ENCODE measurements at regions not wholly inside any gene's neighbourhood (a gene's known extent, or its start where the extent isn't known, plus 50 kb on each side); places are given as distances from the start of the nearest gene placed in this dataset.
"Not testable (repeated sequence)": the region's sequence is repeated elsewhere in the genome, so short reads cannot be mapped to it uniquely, and the experiment has no call there.

DNA sequence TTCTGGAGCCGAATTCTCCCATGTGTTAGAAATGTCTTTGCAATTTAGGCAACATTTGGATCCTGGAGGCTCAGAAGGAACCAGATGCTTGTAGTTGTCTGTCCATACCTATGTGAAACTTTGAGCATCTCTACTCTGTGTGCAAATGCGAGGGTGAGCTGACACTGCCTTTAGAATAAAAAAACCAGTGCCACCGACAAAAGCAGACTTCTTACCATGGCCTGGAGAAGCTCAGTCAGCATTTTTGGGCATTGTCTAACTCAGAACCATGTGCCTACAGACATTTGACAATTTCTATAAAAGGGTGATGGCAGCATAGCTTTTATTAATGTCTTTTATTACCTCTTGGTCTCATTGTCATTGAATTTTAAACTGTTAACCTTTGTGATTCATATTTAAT lies 78.4 kb upstream of the PPM1H start:
- no peaks in the 10 kb centered on the region for H3K27me3 ChIP-seq (ENCODE audit: insufficient read depth, low read length)
- H3K27ac ChIP-seq (ENCODE audit: low read length) = no peak overlapping the region
- H3K9ac ChIP-seq (ENCODE audit: low read depth, low read length) = no peak overlapping the region

DNA sequence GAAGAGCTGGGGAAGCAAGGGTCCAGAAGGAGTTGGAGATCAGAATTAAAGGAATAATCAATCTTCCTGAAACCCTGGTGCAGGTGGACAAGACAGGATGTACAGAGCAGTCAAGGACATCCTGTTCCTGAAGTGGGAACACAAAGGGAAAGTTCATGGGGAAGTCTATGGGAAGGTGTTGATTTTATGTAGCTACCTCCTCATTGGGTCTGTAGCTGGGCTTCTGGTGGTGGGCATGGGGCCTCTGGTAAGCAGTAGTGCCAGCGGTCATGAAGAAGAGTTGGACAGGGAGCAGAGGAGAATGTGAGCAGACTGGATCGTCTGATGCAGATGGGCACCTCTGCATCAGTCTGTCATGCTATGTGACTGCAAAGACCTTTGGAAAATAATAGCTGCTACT lies 75.7 kb upstream of the PPM1H start:
- Histone ChIP-seq H3K4me3 (ENCODE audit: low read length) (no peak overlapping the region), H3K4me1 (ENCODE audit: insufficient read depth, low read length) (no peaks in the 10 kb centered on the region), H3K9ac (ENCODE audit: low read depth, low read length) (no peak overlapping the region), H3K36me3 (ENCODE audit: insufficient read depth, low read depth, low read length) (no peaks in the 10 kb centered on the region), H3K27me3 (ENCODE audit: insufficient read depth, low read length) (no peaks in the 10 kb centered on the region), H3K9me3 (ENCODE audit: insufficient read depth, low read depth, low read length) (no peaks in the 10 kb centered on the region), H3K27ac (ENCODE audit: low read length) (no peak overlapping the region)

More for the DNA sequence above, 78.4 kb upstream of the PPM1H start:
- Histone ChIP-seq H3K36me3 (ENCODE audit: insufficient read depth, low read depth, low read length) (no peaks in the 10 kb centered on the region), H3K9me3 (ENCODE audit: insufficient read depth, low read depth, low read length) (no peaks in the 10 kb centered on the region), H3K4me3 (ENCODE audit: low read length) (no peak overlapping the region), H3K4me1 (ENCODE audit: insufficient read depth, low read length) (no peaks in the 10 kb centered on the region)

DNA sequence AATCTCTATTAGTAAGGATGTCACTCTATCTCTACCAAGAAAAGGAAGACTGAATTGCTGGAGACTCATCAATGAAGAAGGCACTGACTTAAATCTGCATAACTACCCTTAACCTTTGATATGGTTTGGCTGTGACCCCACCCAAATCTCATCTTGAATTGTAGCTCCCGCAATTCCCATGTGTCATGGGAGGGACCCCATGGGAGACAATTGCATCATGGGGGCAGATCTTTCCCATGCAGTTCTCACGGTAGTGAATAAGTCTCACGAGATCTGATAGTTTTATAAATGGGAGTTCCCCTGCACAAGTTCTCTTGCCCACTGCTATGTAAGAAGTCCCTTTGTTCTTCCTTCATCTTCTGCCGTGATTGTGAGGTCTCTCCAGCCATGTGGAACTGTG lies 73.4 kb upstream of the PPM1H start:
- Histone ChIP-seq H3K9ac (ENCODE audit: low read depth, low read length) (no peak overlapping the region), H3K9me3 (ENCODE audit: insufficient read depth, low read depth, low read length) (no peaks in the 10 kb centered on the region), H3K27me3 (ENCODE audit: insufficient read depth, low read length) (no peaks in the 10 kb centered on the region), H3K4me3 (ENCODE audit: low read length) (no peak overlapping the region), H3K27ac (ENCODE audit: low read length) (no peak overlapping the region), H3K36me3 (ENCODE audit: insufficient read depth, low read depth, low read length) (no peaks in the 10 kb centered on the region), H3K4me1 (ENCODE audit: insufficient read depth, low read length) (no peaks in the 10 kb centered on the region)

DNA sequence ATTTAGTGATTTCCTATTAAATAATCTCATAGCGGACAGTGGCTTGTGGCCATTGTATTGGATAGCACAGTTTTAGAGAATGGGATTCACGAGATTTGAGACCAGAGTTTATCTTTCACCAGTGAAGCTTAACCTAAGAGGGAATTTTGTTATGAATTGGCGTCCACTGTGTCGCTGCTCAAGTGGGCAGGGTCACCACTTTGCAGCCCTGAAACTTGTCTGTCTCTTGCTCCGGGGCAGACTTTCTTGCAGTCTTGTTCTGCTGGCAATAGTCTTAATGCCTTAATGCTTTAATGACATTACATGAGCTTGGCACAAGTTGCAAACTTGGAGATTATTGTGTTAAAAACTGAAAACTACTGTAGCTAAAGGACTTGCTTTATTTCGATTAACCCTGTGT lies 72.8 kb upstream of the PPM1H start:
- Histone ChIP-seq H3K9ac (ENCODE audit: low read depth, low read length) (no peak overlapping the region), H3K4me1 (ENCODE audit: insufficient read depth, low read length) (no peaks in the 10 kb centered on the region), H3K4me3 (ENCODE audit: low read length) (no peak overlapping the region), H3K27ac (ENCODE audit: low read length) (no peak overlapping the region), H3K9me3 (ENCODE audit: insufficient read depth, low read depth, low read length) (no peaks in the 10 kb centered on the region), H3K36me3 (ENCODE audit: insufficient read depth, low read depth, low read length) (no peaks in the 10 kb centered on the region), H3K27me3 (ENCODE audit: insufficient read depth, low read length) (no peaks in the 10 kb centered on the region)

DNA sequence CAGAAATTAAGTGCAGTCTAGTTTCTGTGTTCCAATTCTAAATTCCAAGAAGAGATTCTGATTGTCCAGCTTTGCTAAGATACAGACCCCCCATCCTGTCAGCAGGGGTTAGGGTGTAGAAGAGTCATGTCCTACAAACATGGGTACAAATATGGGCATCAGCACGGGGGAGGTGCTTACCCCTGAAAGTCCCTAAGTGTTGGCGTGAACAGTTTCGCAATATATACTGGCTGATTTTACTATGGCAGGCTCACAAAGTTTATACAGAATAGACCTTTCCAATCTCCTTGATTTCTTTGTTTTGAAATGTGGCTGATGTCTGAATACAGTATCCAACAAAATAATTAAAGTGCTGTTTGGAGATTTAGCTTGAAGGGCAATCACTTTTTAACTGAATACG lies 71.6 kb upstream of the PPM1H start:
- Histone ChIP-seq H3K9me3 (ENCODE audit: insufficient read depth, low read depth, low read length) (no peaks in the 10 kb centered on the region), H3K4me1 (ENCODE audit: insufficient read depth, low read length) (no peaks in the 10 kb centered on the region), H3K27ac (ENCODE audit: low read length) (no peak overlapping the region), H3K36me3 (ENCODE audit: insufficient read depth, low read depth, low read length) (no peaks in the 10 kb centered on the region), H3K9ac (ENCODE audit: low read depth, low read length) (no peak overlapping the region), H3K4me3 (ENCODE audit: low read length) (no peak overlapping the region), H3K27me3 (ENCODE audit: insufficient read depth, low read length) (no peaks in the 10 kb centered on the region)

DNA sequence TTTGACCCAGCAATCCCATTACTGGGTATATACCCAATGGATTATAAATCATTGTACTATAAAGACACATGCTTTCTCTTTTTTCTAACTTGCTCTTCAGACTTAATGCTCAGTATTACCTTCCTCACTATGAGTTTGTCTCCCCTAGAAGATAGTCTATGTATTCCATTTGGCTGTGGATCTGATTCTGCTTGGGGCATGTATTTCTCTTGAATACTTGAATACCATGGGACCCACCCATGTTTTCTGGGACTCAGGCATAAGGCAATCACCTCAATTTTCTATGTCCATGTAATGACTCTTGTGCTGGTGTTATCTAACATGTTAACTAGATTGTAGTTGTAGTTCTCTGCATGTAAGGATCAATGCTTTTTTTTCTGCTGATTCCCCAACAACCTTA lies 70.4 kb upstream of the PPM1H start:
- H3K27me3 ChIP-seq (ENCODE audit: insufficient read depth, low read length) = no peaks in the 10 kb centered on the region
- no peaks in the 10 kb centered on the region for H3K9me3 ChIP-seq (ENCODE audit: insufficient read depth, low read depth, low read length)
- no peaks in the 10 kb centered on the region for H3K36me3 ChIP-seq (ENCODE audit: insufficient read depth, low read depth, low read length)
- H3K9ac ChIP-seq (ENCODE audit: low read depth, low read length) = no peak overlapping the region
- H3K27ac ChIP-seq (ENCODE audit: low read length) = no peak overlapping the region
- H3K4me1 ChIP-seq (ENCODE audit: insufficient read depth, low read length) = no peaks in the 10 kb centered on the region
- no peak overlapping the region for H3K4me3 ChIP-seq (ENCODE audit: low read length)

DNA sequence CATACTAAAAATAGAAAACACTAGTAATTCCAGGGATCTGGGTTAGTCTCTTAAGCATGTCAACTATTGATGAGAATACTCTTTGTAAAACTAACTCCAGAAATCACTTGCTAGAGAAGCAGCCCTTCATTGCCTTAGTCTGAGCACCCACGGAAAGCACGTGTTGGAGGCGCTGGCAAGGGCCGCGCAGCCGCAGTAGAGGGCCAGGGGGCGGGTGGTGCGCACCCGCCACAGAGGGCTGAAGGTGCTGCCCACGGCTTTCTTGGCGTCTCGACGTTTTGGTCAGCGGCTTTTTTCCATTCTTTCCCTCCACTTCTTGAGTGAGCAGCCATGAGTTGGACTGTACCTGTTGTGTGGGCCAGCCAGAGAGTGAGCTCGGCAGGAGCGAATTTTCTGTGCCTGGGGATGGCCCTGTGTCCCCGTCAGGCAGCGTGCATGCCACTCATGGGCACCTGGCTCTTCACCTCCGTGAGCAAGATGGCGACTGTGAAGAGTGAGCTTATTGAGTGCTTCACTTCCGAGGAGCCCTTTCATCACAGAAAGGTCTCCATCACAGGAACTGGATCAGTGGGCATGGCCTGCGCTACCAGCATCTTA lies 68.4 kb upstream of the PPM1H start:
- H3K36me3 ChIP-seq (ENCODE audit: insufficient read depth, low read depth, low read length) = no peaks in the 10 kb centered on the region
- no peaks in the 10 kb centered on the region for H3K9me3 ChIP-seq (ENCODE audit: insufficient read depth, low read depth, low read length)
- H3K4me3 ChIP-seq (ENCODE audit: low read length) = no peak overlapping the region
- H3K27ac ChIP-seq (ENCODE audit: low read length) = no peak overlapping the region
- no peaks in the 10 kb centered on the region for H3K4me1 ChIP-seq (ENCODE audit: insufficient read depth, low read length)
- no peak overlapping the region for H3K9ac ChIP-seq (ENCODE audit: low read depth, low read length)
- H3K27me3 ChIP-seq (ENCODE audit: insufficient read depth, low read length) = no peaks in the 10 kb centered on the region

DNA sequence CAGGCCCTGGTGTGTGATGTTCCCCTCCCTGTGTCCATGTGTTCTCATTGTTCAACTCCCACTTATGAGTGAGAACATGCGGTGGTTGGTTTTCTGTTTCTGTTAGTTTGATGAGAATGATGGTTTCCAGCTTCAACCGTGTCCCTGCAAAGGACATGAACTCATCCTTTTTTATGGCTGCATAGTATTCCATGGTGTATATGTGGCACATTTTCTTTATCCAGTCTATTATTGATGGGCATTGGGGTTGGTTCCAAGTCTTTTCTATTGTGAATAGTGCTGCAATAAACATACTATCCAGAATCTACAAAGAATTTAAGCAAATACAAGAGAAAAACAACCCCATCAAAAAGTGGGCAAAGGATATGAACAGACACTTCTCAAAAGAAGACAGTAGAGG lies 67.1 kb upstream of the PPM1H start:
- not testable (repeated sequence) for H3K4me3 ChIP-seq (ENCODE audit: low read length); H3K36me3 ChIP-seq (ENCODE audit: insufficient read depth, low read depth, low read length); H3K27ac ChIP-seq (ENCODE audit: low read length); H3K9ac ChIP-seq (ENCODE audit: low read depth, low read length); H3K4me1 ChIP-seq (ENCODE audit: insufficient read depth, low read length); H3K27me3 ChIP-seq (ENCODE audit: insufficient read depth, low read length); H3K9me3 ChIP-seq (ENCODE audit: insufficient read depth, low read depth, low read length)

DNA sequence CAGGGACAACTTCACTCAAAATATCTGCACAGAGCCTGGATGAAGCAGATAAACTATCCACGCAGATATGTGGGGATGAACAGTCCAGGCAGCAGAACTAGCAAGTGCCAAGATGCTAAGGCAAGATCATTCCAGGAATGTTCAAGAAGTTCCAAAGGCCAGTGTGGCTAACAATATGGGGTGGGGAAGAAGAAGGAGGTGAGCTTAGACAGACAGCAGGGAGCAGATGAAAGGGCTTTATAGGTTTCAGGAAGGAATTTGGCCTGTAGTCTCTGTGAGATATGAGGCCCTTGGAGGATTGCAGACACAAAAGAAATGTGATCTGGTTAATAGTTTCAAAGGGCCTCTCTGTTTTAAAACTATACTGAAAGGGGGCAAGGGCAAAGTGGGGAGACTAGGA lies 63.5 kb upstream of the PPM1H start:
- Histone ChIP-seq H3K4me1 (ENCODE audit: insufficient read depth, low read length) (peaks cover 8% of the 10 kb centered on the region; the same call in 1 of the 2 replicates), H3K27me3 (ENCODE audit: insufficient read depth, low read length) (no peaks in the 10 kb centered on the region), H3K4me3 (ENCODE audit: low read length) (no peak overlapping the region), H3K27ac (ENCODE audit: low read length) (no peak overlapping the region), H3K36me3 (ENCODE audit: insufficient read depth, low read depth, low read length) (no peaks in the 10 kb centered on the region), H3K9ac (ENCODE audit: low read depth, low read length) (no peak overlapping the region), H3K9me3 (ENCODE audit: insufficient read depth, low read depth, low read length) (no peaks in the 10 kb centered on the region)

DNA sequence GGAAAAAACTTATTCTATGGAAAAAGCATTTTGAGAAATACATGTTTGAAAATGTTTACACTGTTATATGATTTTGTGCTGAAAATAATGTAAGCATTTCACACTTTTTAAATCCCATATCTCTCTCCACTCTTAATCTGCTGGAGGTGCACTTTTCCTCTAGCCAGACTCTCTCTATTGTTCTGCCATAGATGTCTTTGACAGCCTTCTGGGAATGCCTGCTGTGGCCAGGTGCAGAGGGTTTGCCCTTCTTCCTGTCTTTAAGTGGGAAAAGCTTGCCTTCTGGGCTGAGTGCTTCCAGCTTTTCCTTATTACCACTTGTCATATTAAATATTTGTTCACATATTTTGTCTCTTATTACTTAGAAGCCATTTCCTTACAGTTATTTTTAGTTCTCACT lies 60.1 kb upstream of the PPM1H start:
- Histone ChIP-seq H3K36me3 (ENCODE audit: insufficient read depth, low read depth, low read length) (no peaks in the 10 kb centered on the region), H3K4me1 (ENCODE audit: insufficient read depth, low read length) (peaks cover 8% of the 10 kb centered on the region; the same call in 1 of the 2 replicates), H3K9me3 (ENCODE audit: insufficient read depth, low read depth, low read length) (no peaks in the 10 kb centered on the region), H3K9ac (ENCODE audit: low read depth, low read length) (no peak overlapping the region), H3K4me3 (ENCODE audit: low read length) (no peak overlapping the region), H3K27me3 (ENCODE audit: insufficient read depth, low read length) (no peaks in the 10 kb centered on the region), H3K27ac (ENCODE audit: low read length) (no peak overlapping the region)

DNA sequence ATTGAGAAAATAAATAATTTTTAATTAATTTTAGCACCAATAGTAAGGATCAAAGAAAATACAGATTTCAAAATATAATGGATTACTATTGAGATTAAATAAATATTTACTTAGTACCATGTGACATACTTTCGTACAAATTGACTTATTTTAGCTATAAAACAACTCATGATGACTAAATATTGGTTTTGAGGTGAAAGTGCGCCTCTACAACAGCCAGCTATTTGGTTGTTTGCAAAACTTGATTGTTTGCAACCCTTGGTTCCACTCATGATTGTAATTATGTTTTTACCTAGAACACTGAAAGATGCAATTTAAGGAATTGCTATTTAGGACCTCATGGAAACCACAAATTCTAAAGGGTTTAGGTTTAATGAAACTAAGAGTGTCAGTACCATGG lies 51.9 kb upstream of the PPM1H start:
- H3K27me3 ChIP-seq (ENCODE audit: insufficient read depth, low read length) = no peaks in the 10 kb centered on the region
- no peak overlapping the region for H3K4me3 ChIP-seq (ENCODE audit: low read length)
- no peak overlapping the region for H3K9ac ChIP-seq (ENCODE audit: low read depth, low read length)
- no peaks in the 10 kb centered on the region for H3K9me3 ChIP-seq (ENCODE audit: insufficient read depth, low read depth, low read length)
- H3K27ac ChIP-seq (ENCODE audit: low read length) = no peak overlapping the region
- H3K36me3 ChIP-seq (ENCODE audit: insufficient read depth, low read depth, low read length) = no peaks in the 10 kb centered on the region
- H3K4me1 ChIP-seq (ENCODE audit: insufficient read depth, low read length) = no peaks in the 10 kb centered on the region
